ENCODE measurements at regions not wholly inside any gene's neighbourhood (a gene's known extent, or its start where the extent isn't known, plus 50 kb on each side); places are given as distances from the start of the nearest gene placed in this dataset.

- no peak for TF ChIP-seq CTCF (conservative IDR thresholded peaks at IDR 0.05; ENCODE audit: low read depth, low read length)
- no peak for TF ChIP-seq EZH2 (IDR thresholded peaks at IDR 0.05; ENCODE audit: borderline replicate concordance, low read depth, low read length, poor library complexity, severe bottlenecking)
Measured at GRCh38 chr4:124964251-124964650, 251.7 kb upstream of the ANKRD50 start.

Data from A673 (cell line).